Peyer's patch (tissue), 4 donors: ENCODE measurements at regions not wholly inside any gene's neighbourhood (a gene's known extent, or its start where the extent isn't known, plus 50 kb on each side); places are given as distances from the start of the nearest gene placed in this dataset.

ENCODE experiments used
- DNase-seq, 3 donors: peaks; one replicate each; pipeline ENCODE4 v3.0.0-alpha.2; 2017 to 2019
- H3K27ac ChIP-seq, 4 donors: fragments of 200-600 bp; sonication (generic); one replicate each; pipeline ENCODE4 v1.5.1; 2016 to 2019
- H3K27me3 ChIP-seq, 2 donors: fragments of 200-600 bp; sonication (generic); one replicate each; pipeline ENCODE4 v1.5.1; 2019
- H3K36me3 ChIP-seq, 3 donors: fragments of 200-600 bp; sonication (generic); one replicate each; pipeline ENCODE4 v1.5.1; 2016 to 2019
- H3K4me1 ChIP-seq, 4 donors: fragments of 200-600 bp; sonication (generic); one replicate each; pipeline ENCODE4 v1.5.1; 2016 to 2019
- H3K4me3 ChIP-seq, 4 donors: fragments of 200-600 bp; sonication (generic); 1 replicate in 3 of 4; 2 replicates in 1 of 4; pipeline ENCODE4 v1.5.1; 2016 to 2019; ENCODE audit warnings: mild to moderate bottlenecking in 1 of 4
- H3K9me3 ChIP-seq, 4 donors: fragments of 200-600 bp; sonication (generic); one replicate each; pipeline ENCODE4 v1.5.1; 2016 to 2019; ENCODE audit warnings: mild to moderate bottlenecking in 1 of 4
- CTCF ChIP-seq, 6 experiments: fragments of 450-650 bp in 4 of 6; fragments of 200-600 bp in 2 of 6; sonication (generic) in 1 of 6; IDR thresholded peaks; one replicate each; pipeline ENCODE4 v1.5.1; 2017 to 2019; ENCODE audit warnings: antibody characterized with exemption in 6 of 6, mild to moderate bottlenecking in 3 of 6, moderate library complexity in 1 of 6
- POLR2A ChIP-seq, 2 donors: fragments of 450-650 bp; IDR thresholded peaks; one replicate each; pipeline ENCODE4 v1.5.1; 2017; ENCODE audit warnings: antibody characterized with exemption in 2 of 2, mild to moderate bottlenecking in 2 of 2, moderate library complexity in 2 of 2

DNA sequence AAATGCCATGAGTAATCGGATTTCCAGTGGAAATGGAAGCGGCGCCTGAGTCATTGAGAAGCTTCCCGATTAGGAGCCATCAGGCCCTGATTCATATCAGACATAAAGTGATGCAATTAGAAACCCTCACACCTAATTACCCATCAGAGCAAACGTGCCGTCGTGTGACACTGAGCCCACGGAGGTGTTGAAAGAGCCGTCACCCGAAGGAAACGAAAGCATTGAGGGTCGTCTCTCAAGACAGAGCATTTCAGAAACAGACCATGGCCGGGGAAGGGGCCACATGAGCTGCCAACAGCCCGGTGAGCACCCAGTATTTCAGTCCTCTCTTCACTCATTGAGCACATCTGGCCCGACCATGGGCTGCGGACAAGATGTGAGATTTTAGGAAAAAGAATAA, 829.3 kb downstream of the TBC1D22A start:
- no peaks in the 10 kb centered on the region for H3K4me1 ChIP-seq
- H3K27ac ChIP-seq: no peak overlapping the region
- no peaks in the 10 kb centered on the region for H3K9me3 ChIP-seq
- TF ChIP-seq POLR2A (IDR thresholded peaks at IDR 0.05) (no peak), CTCF (IDR thresholded peaks at IDR 0.05) (no peak)
- H3K4me3 ChIP-seq: no peak overlapping the region
- H3K36me3 ChIP-seq: no peaks in the 10 kb centered on the region
- H3K27me3 ChIP-seq: no peaks in the 10 kb centered on the region
- DNase-seq: peak in 1 of 3 donors; percentile 9

DNA sequence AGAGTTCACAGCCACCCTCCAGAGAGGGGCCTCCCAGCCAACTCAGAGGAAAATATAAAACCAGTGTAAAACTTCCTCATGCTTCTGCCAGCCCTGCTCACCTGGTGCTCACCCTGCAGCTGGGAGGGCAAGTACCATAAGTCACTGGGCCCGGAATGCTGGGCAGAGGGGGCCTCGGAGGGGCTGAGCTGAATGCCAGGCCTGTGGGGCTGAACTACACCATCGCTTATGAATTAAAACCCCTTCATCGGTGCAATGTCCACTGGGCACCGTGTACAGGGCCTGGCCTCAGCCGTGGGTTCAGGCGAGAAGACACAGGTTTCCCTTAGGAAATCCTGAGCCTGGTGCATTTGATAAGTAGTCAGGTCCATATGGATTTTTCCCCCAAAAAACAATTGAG, 828.6 kb downstream of the TBC1D22A start:
- Histone ChIP-seq H3K4me1 (no peaks in the 10 kb centered on the region), H3K9me3 (no peaks in the 10 kb centered on the region), H3K27ac (no peak overlapping the region), H3K4me3 (no peak overlapping the region), H3K27me3 (no peaks in the 10 kb centered on the region), H3K36me3 (no peaks in the 10 kb centered on the region)
- no peak for TF ChIP-seq CTCF (IDR thresholded peaks at IDR 0.05)
- no peak for TF ChIP-seq POLR2A (IDR thresholded peaks at IDR 0.05)
- DNase-seq: peak in 1 of 3 donors; percentile 10

GRCh38 chr22:47589271-47590250, 827.1 kb downstream of the TBC1D22A start:
- peak in 2 of 3 donors; percentile 19 to 36 for DNase-seq
- Histone ChIP-seq H3K4me3 (no peak overlapping the region), H3K4me1 (no peaks in the 10 kb centered on the region), H3K27ac (no peak overlapping the region), H3K36me3 (no peaks in the 10 kb centered on the region), H3K27me3 (no peaks in the 10 kb centered on the region), H3K9me3 (no peaks in the 10 kb centered on the region)
- TF ChIP-seq POLR2A (IDR thresholded peaks at IDR 0.05) (no peak), CTCF (IDR thresholded peaks at IDR 0.05) (no peak)

GRCh38 chr22:47588578-47588960, 826.1 kb downstream of the TBC1D22A start:
- DNase-seq: peak in 1 of 3 donors; percentile 14
- H3K9me3 ChIP-seq: no peaks in the 10 kb centered on the region
- no peak for TF ChIP-seq POLR2A (IDR thresholded peaks at IDR 0.05)

DNA sequence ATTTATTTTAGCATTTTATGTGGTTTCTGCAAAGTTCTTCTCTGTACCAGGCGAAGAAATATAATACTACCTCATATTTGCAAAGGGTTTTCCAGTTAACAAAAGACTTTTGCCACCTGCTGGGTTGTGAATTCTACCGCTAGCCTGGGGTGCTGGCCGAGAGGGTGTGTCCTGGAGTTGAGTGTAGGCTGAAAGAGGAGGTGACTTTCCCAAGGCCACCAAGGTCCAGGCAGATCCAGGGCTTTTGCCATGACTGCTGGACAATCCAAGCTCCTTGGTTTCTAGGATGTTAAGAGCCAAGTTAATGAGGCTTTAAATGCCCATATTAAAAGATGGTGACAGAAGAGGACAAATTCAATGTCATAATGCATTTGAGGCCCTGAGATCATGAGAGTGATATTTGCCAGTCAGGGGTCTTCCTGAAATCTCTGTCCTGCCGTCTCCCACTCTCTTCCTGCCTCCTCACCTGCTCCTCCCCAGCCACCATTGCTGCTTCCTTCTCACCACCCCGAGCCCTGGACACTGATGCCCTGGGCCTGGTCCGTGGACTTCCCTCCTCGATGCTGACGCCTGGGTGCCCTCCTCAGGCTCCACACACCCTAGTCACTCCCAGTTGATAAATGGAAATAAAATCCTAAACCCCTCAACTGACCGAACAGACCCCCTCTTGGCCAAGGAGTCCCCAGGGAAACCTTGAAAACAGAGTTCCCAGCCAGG, 825.6 kb downstream of the TBC1D22A start:
- Histone ChIP-seq H3K4me1 (no peaks in the 10 kb centered on the region), H3K27me3 (no peaks in the 10 kb centered on the region), H3K4me3 (no peak overlapping the region), H3K27ac (no peak overlapping the region), H3K36me3 (no peaks in the 10 kb centered on the region), H3K9me3 (no peaks in the 10 kb centered on the region)
- TF ChIP-seq POLR2A (IDR thresholded peaks at IDR 0.05) (no peak), CTCF (IDR thresholded peaks at IDR 0.05) (no peak)
- no peak for DNase-seq

More at GRCh38 chr22:47588578-47588960, 826.1 kb downstream of the TBC1D22A start:
- H3K4me1 ChIP-seq: no peaks in the 10 kb centered on the region
- H3K27me3 ChIP-seq: no peaks in the 10 kb centered on the region
- no peak overlapping the region for H3K27ac ChIP-seq
- H3K4me3 ChIP-seq: no peak overlapping the region
- H3K36me3 ChIP-seq: no peaks in the 10 kb centered on the region

GRCh38 chr22:47587361-47587760, 824.9 kb downstream of the TBC1D22A start:
- Histone ChIP-seq H3K27ac (no peak overlapping the region), H3K4me1 (no peaks in the 10 kb centered on the region), H3K36me3 (no peaks in the 10 kb centered on the region), H3K4me3 (no peak overlapping the region), H3K27me3 (no peaks in the 10 kb centered on the region), H3K9me3 (no peaks in the 10 kb centered on the region)
- no peak for DNase-seq
- TF ChIP-seq POLR2A (IDR thresholded peaks at IDR 0.05): no peak
- no peak for TF ChIP-seq CTCF (IDR thresholded peaks at IDR 0.05)
